Osteoblast (primary cell): ENCODE measurements at regions not wholly inside any gene's neighbourhood (a gene's known extent, or its start where the extent isn't known, plus 50 kb on each side); places are given as distances from the start of the nearest gene placed in this dataset.

Experiments
- DNase-seq: peaks from one replicate; pipeline ENCODE4 v3.0.0; 2011; ENCODE audit warnings: low spot score, mixed read lengths; ENCODE audit not compliant: insufficient read length; ENCODE audit errors: missing footprints
- H2AFZ ChIP-seq: 2 replicates; pipeline ENCODE4 v1.6.0; 2011; ENCODE audit warnings: mild to moderate bottlenecking, low read length
- H3K27ac ChIP-seq: 2 replicates; pipeline ENCODE4 v1.5.1; 2011; ENCODE audit warnings: mild to moderate bottlenecking, low read depth, low read length, moderate library complexity
- H3K27me3 ChIP-seq: 2 replicates; pipeline ENCODE4 v1.6.0; 2012; ENCODE audit warnings: mild to moderate bottlenecking, control low read depth, inconsistent platforms, low read length, moderate library complexity; ENCODE audit not compliant: insufficient read depth
- H3K36me3 ChIP-seq: 2 replicates; pipeline ENCODE4 v1.5.1; 2011; ENCODE audit warnings: mild to moderate bottlenecking, low read length, control low read depth, moderate library complexity; ENCODE audit not compliant: insufficient read depth
- H3K4me1 ChIP-seq: 2 replicates; pipeline ENCODE4 v1.5.1; 2011; ENCODE audit warnings: mild to moderate bottlenecking, low read length, control low read depth, moderate library complexity; ENCODE audit not compliant: insufficient read depth
- H3K4me2 ChIP-seq: 2 replicates; pipeline ENCODE4 v1.6.0; 2011; ENCODE audit warnings: mild to moderate bottlenecking, low read length; ENCODE audit not compliant: insufficient read depth
- H3K4me3 ChIP-seq: fragments of 200-600 bp; sonication (generic); 3 replicates; pipeline ENCODE4 v1.5.1; 2012; ENCODE audit warnings: mild to moderate bottlenecking, low read length, inconsistent platforms; ENCODE audit not compliant: insufficient read depth
- H3K79me2 ChIP-seq: 2 replicates; pipeline ENCODE4 v1.6.0; 2012; ENCODE audit warnings: mild to moderate bottlenecking, low read length, control low read depth, inconsistent platforms; ENCODE audit not compliant: insufficient read depth
- H3K9me3 ChIP-seq: 2 replicates; pipeline ENCODE4 v1.5.1; 2011; ENCODE audit warnings: low read depth, low read length, control low read depth
- H4K20me1 ChIP-seq: 2 replicates; pipeline ENCODE4 v1.6.0; 2012; ENCODE audit warnings: mild to moderate bottlenecking, low read length, control low read depth; ENCODE audit not compliant: insufficient read depth
- TF ChIP-seq, protein P1 (sequence below): IDR thresholded peaks from 2 replicates; pipeline ENCODE4 v1.5.1; 2011; ENCODE audit warnings: mild to moderate bottlenecking, low read depth, low read length, moderate library complexity; ENCODE audit errors: extremely low read depth

DNA sequence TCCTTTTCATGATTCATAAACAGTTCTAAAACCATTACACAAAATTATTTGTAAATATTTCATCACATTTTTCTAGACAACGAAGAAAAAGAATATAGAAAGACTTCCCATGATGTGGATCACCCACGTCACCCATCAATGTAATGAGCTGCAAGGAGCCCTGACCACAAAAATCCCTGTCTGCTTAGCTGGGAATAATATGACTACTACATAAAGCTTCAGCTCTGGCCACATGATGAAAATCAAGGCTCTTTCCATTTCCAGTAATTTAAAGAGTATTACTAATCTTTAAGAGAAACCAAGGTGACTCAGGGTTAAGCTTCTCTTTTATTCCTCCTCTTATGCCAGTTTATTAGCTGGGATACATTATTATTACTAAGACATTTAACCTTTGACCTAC, 180.8 kb upstream of the CACNA2D1 start:
- peak; percentile 92 for DNase-seq
- TF ChIP-seq, protein P1, sequence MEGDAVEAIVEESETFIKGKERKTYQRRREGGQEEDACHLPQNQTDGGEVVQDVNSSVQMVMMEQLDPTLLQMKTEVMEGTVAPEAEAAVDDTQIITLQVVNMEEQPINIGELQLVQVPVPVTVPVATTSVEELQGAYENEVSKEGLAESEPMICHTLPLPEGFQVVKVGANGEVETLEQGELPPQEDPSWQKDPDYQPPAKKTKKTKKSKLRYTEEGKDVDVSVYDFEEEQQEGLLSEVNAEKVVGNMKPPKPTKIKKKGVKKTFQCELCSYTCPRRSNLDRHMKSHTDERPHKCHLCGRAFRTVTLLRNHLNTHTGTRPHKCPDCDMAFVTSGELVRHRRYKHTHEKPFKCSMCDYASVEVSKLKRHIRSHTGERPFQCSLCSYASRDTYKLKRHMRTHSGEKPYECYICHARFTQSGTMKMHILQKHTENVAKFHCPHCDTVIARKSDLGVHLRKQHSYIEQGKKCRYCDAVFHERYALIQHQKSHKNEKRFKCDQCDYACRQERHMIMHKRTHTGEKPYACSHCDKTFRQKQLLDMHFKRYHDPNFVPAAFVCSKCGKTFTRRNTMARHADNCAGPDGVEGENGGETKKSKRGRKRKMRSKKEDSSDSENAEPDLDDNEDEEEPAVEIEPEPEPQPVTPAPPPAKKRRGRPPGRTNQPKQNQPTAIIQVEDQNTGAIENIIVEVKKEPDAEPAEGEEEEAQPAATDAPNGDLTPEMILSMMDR = no peak
- Histone ChIP-seq H3K79me2 (no peaks in the 10 kb centered on the region), H4K20me1 (no peaks in the 10 kb centered on the region), H3K36me3 (no peaks in the 10 kb centered on the region), H3K27ac (peak overlapping the region; percentile 77), H3K27me3 (no peaks in the 10 kb centered on the region), H3K4me2 (peak overlapping the region; percentile 55), H3K9me3 (no peaks in the 10 kb centered on the region), H2AFZ (no peak overlapping the region), H3K4me1 (peaks cover 11% of the 10 kb centered on the region), H3K4me3 (no peak overlapping the region)

DNA sequence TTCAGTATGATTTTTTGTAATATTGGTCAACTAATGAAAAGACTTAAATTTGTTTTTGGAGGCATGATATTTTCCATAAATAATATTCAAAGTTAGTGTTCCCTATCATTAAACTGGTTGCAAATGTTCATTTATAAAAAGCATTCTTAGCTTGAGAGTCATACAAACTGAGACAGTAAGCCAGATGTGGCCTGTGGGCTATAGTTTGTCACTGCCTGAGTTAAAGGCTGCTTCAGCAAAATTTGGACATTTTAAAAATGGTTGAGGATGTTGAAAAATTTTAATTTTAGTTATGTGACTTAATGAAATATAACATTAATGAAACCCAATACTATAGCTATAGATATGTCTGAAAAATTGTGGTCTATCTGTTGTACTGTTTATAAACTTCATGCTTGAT, 180.2 kb upstream of the CACNA2D1 start:
- Histone ChIP-seq H3K79me2 (no peaks in the 10 kb centered on the region), H4K20me1 (no peaks in the 10 kb centered on the region), H3K27me3 (no peaks in the 10 kb centered on the region), H3K4me2 (peak overlapping the region; percentile 20), H3K27ac (peak overlapping the region; percentile 77), H2AFZ (no peak overlapping the region), H3K36me3 (no peaks in the 10 kb centered on the region), H3K9me3 (no peaks in the 10 kb centered on the region), H3K4me3 (no peak overlapping the region), H3K4me1 (peaks cover 11% of the 10 kb centered on the region)
- no peak for DNase-seq
- TF ChIP-seq, protein P1 = no peak

DNA sequence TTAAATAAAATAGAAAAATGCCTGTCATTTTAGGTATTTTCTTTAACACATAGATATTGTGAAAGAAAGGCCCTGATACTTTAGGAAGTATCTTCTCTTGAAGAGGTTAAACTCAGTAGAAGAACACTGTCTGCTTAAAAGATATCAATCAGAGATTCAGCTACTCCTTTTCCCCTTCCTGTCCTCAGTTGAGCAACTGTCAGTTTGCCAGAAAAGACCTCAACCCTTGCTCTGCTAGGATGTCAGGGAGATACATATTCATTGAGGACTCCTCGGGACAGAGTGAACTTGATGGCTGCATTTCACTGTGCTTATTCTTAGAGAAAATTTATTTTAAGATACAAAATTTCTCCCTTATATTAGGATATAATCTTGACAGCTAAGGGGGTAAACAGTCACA, 173.6 kb upstream of the CACNA2D1 start:
- Histone ChIP-seq H3K4me2 (no peak overlapping the region), H3K27ac (no peak overlapping the region), H3K4me1 (no peaks in the 10 kb centered on the region), H3K4me3 (no peak overlapping the region), H4K20me1 (no peaks in the 10 kb centered on the region), H3K79me2 (no peaks in the 10 kb centered on the region), H3K36me3 (no peaks in the 10 kb centered on the region), H3K9me3 (no peaks in the 10 kb centered on the region), H2AFZ (no peak overlapping the region), H3K27me3 (peaks cover 2% of the 10 kb centered on the region)
- TF ChIP-seq, protein P1 = no peak
- no peak for DNase-seq

DNA sequence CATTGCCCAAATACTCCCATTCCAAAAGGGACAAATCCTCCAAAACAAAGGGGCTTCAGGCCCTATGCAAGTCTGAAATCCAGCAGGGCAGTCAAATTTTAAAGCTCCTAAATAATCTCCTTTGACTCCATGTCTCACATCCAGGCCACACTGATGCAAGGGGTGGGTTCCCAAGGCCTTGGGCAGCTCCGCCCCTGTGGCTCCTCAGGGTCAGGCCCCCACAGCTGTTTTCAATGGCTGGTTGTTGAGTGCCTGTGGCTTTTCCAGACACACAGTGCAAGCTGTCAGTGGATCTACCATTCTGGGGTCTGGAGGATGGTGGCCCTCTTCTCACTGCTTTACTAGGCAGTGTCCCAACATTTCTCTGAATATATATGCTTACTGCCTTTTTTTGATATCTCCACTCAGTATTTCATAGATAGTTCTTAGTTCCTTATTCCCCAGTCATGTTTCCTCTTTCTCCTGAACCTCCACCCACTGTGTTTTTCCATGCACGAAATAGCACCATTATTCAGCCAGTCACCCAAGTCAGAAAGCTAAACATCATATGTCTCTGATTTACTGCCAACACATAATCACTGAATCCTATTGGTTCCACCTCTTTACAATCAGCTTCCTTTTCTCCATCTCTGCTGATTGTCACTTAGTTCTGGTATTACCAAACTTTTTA, 172.6 kb upstream of the CACNA2D1 start:
- H3K4me2 ChIP-seq = no peak overlapping the region
- no peak overlapping the region for H3K4me3 ChIP-seq
- H3K27ac ChIP-seq = no peak overlapping the region
- H2AFZ ChIP-seq = peak overlapping the region; percentile 41
- H3K79me2 ChIP-seq = no peaks in the 10 kb centered on the region
- H3K4me1 ChIP-seq = no peaks in the 10 kb centered on the region
- H3K36me3 ChIP-seq = no peaks in the 10 kb centered on the region
- TF ChIP-seq, protein P1 = no peak
- DNase-seq = no peak
- H4K20me1 ChIP-seq = no peaks in the 10 kb centered on the region
- no peaks in the 10 kb centered on the region for H3K9me3 ChIP-seq
- H3K27me3 ChIP-seq = peaks cover 2% of the 10 kb centered on the region
